ENCODE measurements at regions not wholly inside any gene's neighbourhood (a gene's known extent, or its start where the extent isn't known, plus 50 kb on each side); places are given as distances from the start of the nearest gene placed in this dataset.

- no peak for DNase-seq
These were observed 239.2 kb downstream of the MSRB3 start for GRCh38 chr12:65517656-65518210.

GRCh38 chr12:65518771-65519170 is 240.3 kb downstream of the MSRB3 start:
- DNase-seq: no peak

GRCh38 chr12:65520658-65521057 is 242.2 kb downstream of the MSRB3 start:
- no peak for DNase-seq

GRCh38 chr12:65522956-65523860 is 244.7 kb downstream of the MSRB3 start:
- DNase-seq: no peak

GRCh38 chr12:65524666-65525065 is 246.2 kb downstream of the MSRB3 start:
- DNase-seq: peak in 1 of 3 donors; percentile 79

- DNase-seq: peak in 1 of 3 donors; percentile 88
These were observed 247.1 kb downstream of the MSRB3 start for GRCh38 chr12:65525491-65526141.

GRCh38 chr12:65526311-65526710 is 247.8 kb downstream of the MSRB3 start:
- no peak for DNase-seq

GRCh38 chr12:65528127-65528526 is 249.6 kb downstream of the MSRB3 start:
- no peak for DNase-seq

- no peak for DNase-seq
These were observed 250.6 kb downstream of the MSRB3 start for GRCh38 chr12:65529106-65529505.

GRCh38 chr12:65529771-65530435 is 251.4 kb downstream of the MSRB3 start:
- DNase-seq: no peak

- DNase-seq: peak in 1 of 3 donors; percentile 25
These were observed 253.7 kb downstream of the MSRB3 start for GRCh38 chr12:65532162-65532561.

GRCh38 chr12:65532764-65533163 is 254.3 kb downstream of the MSRB3 start:
- DNase-seq: peak in 2 of 3 donors; percentile 26 to 83

- DNase-seq: peak in 1 of 3 donors; percentile 55
These were observed 254.8 kb downstream of the MSRB3 start for GRCh38 chr12:65533177-65533883.

- DNase-seq: no peak
These were observed 255.9 kb downstream of the MSRB3 start for GRCh38 chr12:65534238-65534841.

- no peak for DNase-seq
These were observed 257.5 kb downstream of the MSRB3 start for GRCh38 chr12:65535946-65536345.

GRCh38 chr12:65536351-65536750 is 257.9 kb downstream of the MSRB3 start:
- DNase-seq: no peak

GRCh38 chr12:65536876-65537681 is 258.6 kb downstream of the MSRB3 start:
- DNase-seq: peak; percentile 50 to 99 (median 81)

GRCh38 chr12:65537978-65538377 is 259.5 kb downstream of the MSRB3 start:
- DNase-seq: no peak

GRCh38 chr12:65539023-65539422 is 260.5 kb downstream of the MSRB3 start:
- DNase-seq: no peak

- DNase-seq: no peak
These were observed 261.7 kb downstream of the MSRB3 start for GRCh38 chr12:65540140-65540539.

Measured in muscle of back (tissue), 3 donors.